Sigmoid colon (tissue), 4 donors: ENCODE measurements at regions not wholly inside any gene's neighbourhood (a gene's known extent, or its start where the extent isn't known, plus 50 kb on each side); places are given as distances from the start of the nearest gene placed in this dataset.

Experiments
- CTCF ChIP-seq, 4 experiments: fragments of 450-650 bp in 3 of 4; fragments of 200-600 bp in 1 of 4; IDR thresholded peaks; one replicate each; pipeline ENCODE4 v1.5.1; 2016 to 2019; ENCODE audit warnings: antibody characterized with exemption in 4 of 4, mild to moderate bottlenecking in 3 of 4, moderate library complexity in 2 of 4
- EP300 ChIP-seq, 4 donors: sonication (generic); formaldehyde crosslinking; IDR thresholded peaks; one replicate each; pipeline ENCODE4 v1.6.1; 2017; ENCODE audit warnings: antibody characterized with exemption in 4 of 4

DNA sequence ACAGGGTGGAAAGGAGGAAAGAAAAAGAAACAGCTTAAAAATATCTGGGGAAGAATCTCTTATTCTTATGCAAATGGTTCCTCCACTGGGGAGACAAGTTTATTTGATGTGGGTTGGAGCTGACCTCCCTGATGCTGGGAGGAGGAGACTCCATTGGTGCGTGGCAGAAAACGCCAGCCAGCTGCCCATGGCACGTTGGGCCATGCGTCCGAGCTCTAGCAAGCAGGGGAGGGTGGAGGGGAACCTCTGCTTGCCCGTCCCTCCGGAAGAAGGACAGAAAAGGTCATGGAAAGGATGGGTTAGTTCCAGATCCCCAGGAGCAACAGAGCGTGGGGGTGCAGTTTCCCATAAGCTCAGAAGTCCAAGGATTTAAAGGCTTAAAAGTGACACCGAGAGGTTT lies 210.4 kb downstream of the KLHL4 start:
- TF ChIP-seq CTCF (IDR thresholded peaks at IDR 0.05) = no peak
- TF ChIP-seq EP300 (IDR thresholded peaks at IDR 0.05) = no peak
